ENCODE measurements at regions not wholly inside any gene's neighbourhood (a gene's known extent, or its start where the extent isn't known, plus 50 kb on each side); places are given as distances from the start of the nearest gene placed in this dataset.
A peak's percentile ranks its signal among the peaks of the same experiment; 100 is the strongest.
"Not testable (repeated sequence)": the region's sequence is repeated elsewhere in the genome, so short reads cannot be mapped to it uniquely, and the experiment has no call there.

GRCh38 chr9:109986521-109986991, 206.6 kb downstream of the PALM2AKAP2 start:
- DNase-seq, result no peak

- no peak for DNase-seq
These were observed 209.3 kb downstream of the PALM2AKAP2 start for GRCh38 chr9:109989296-109989695.

GRCh38 chr9:109990541-109990940, 210.5 kb downstream of the PALM2AKAP2 start:
- DNase-seq, result no peak

GRCh38 chr9:109992293-109992692, 212.3 kb downstream of the PALM2AKAP2 start:
- no peak for DNase-seq

GRCh38 chr9:109993250-109993978, 213.4 kb downstream of the PALM2AKAP2 start:
- DNase-seq, result no peak

GRCh38 chr9:109994141-109994540, 213.8 kb downstream of the C9orf152 start:
- no peak for DNase-seq

- DNase-seq, result no peak
These were observed 210.9 kb downstream of the C9orf152 start for GRCh38 chr9:109996936-109997580.

GRCh38 chr9:109997682-109998081, 210.3 kb downstream of the C9orf152 start:
- DNase-seq, result no peak

GRCh38 chr9:110005521-110005920, 202.4 kb downstream of the C9orf152 start:
- DNase-seq, result peak; percentile 24 to 38

- DNase-seq, result no peak
These were observed 201.3 kb downstream of the C9orf152 start for GRCh38 chr9:110006657-110007056.

- no peak for DNase-seq
These were observed 200.3 kb downstream of the C9orf152 start for GRCh38 chr9:110007477-110008270.

GRCh38 chr9:110008663-110009062, 199.3 kb downstream of the C9orf152 start:
- DNase-seq, result no peak

- DNase-seq, result no peak
These were observed 196.2 kb downstream of the C9orf152 start for GRCh38 chr9:110011628-110012320.

GRCh38 chr9:110013064-110013463, 194.9 kb downstream of the C9orf152 start:
- no peak for DNase-seq

GRCh38 chr9:110015759-110016158, 192.2 kb downstream of the C9orf152 start:
- DNase-seq, result no peak

- no peak for DNase-seq
These were observed 191.6 kb downstream of the C9orf152 start for GRCh38 chr9:110016340-110016739.

GRCh38 chr9:110020216-110020615, 187.7 kb downstream of the C9orf152 start:
- DNase-seq, result not testable (repeated sequence)

- DNase-seq, result no peak
These were observed 186.1 kb downstream of the C9orf152 start for GRCh38 chr9:110021891-110022290.

- DNase-seq, result not testable (repeated sequence)
These were observed 184.7 kb downstream of the C9orf152 start for GRCh38 chr9:110023221-110023620.

- no peak for DNase-seq
These were observed 182.3 kb downstream of the C9orf152 start for GRCh38 chr9:110025551-110026170.

- no peak for DNase-seq
These were observed 180.3 kb downstream of the C9orf152 start for GRCh38 chr9:110027671-110028081.

- DNase-seq, result no peak
These were observed 179.7 kb downstream of the C9orf152 start for GRCh38 chr9:110028271-110028670.
